ENCODE measurements at regions not wholly inside any gene's neighbourhood (a gene's known extent, or its start where the extent isn't known, plus 50 kb on each side); places are given as distances from the start of the nearest gene placed in this dataset.
"Not testable (repeated sequence)": the region's sequence is repeated elsewhere in the genome, so short reads cannot be mapped to it uniquely, and the experiment has no call there.

GRCh38 chr7:85805656-85806055 is 618.8 kb upstream of the SEMA3D start:
- DNase-seq (ENCODE audit: low read depth, low spot score): no peak
- H3K36me3 ChIP-seq (ENCODE audit: insufficient read depth, low read length): no peaks in the 10 kb centered on the region
- TF ChIP-seq EZH2 (IDR thresholded peaks at IDR 0.05): no peak
- no peak for TF ChIP-seq POLR2AphosphoS5 (IDR thresholded peaks at IDR 0.05; ENCODE audit: borderline replicate concordance, low read depth, low read length)
- no peak for TF ChIP-seq FOXP2 (optimal IDR thresholded peaks at IDR 0.05; ENCODE audit: control extremely low read depth, extremely low read length, insufficient read depth)
- H3K27ac ChIP-seq: no peak overlapping the region
- H3K9me3 ChIP-seq (ENCODE audit: low read depth, low read length): no peaks in the 10 kb centered on the region
- no peak overlapping the region for H3K4me3 ChIP-seq
- no peak overlapping the region for H3K9ac ChIP-seq (ENCODE audit: insufficient read length)

- TF ChIP-seq EZH2 (IDR thresholded peaks at IDR 0.05): no peak
- TF ChIP-seq FOXP2 (optimal IDR thresholded peaks at IDR 0.05; ENCODE audit: control extremely low read depth, extremely low read length, insufficient read depth): no peak
- TF ChIP-seq POLR2AphosphoS5 (IDR thresholded peaks at IDR 0.05; ENCODE audit: borderline replicate concordance, low read depth, low read length): no peak
- DNase-seq (ENCODE audit: low read depth, low spot score): no peak
- no peaks in the 10 kb centered on the region for H3K9me3 ChIP-seq (ENCODE audit: low read depth, low read length)
- H3K4me3 ChIP-seq: no peak overlapping the region
- no peak overlapping the region for H3K27ac ChIP-seq
- H3K36me3 ChIP-seq (ENCODE audit: insufficient read depth, low read length): no peaks in the 10 kb centered on the region
- H3K9ac ChIP-seq (ENCODE audit: insufficient read length): no peak overlapping the region
These were observed 618.4 kb upstream of the SEMA3D start for GRCh38 chr7:85805249-85805648.

GRCh38 chr7:85802211-85802610 is 615.4 kb upstream of the SEMA3D start:
- TF ChIP-seq FOXP2 (optimal IDR thresholded peaks at IDR 0.05; ENCODE audit: control extremely low read depth, extremely low read length, insufficient read depth) (no peak), POLR2AphosphoS5 (IDR thresholded peaks at IDR 0.05; ENCODE audit: borderline replicate concordance, low read depth, low read length) (no peak), EZH2 (IDR thresholded peaks at IDR 0.05) (no peak)
- Histone ChIP-seq H3K9me3 (ENCODE audit: low read depth, low read length) (no peaks in the 10 kb centered on the region), H3K36me3 (ENCODE audit: insufficient read depth, low read length) (no peaks in the 10 kb centered on the region), H3K4me3 (peak overlapping the region; percentile 23), H3K9ac (ENCODE audit: insufficient read length) (no peak overlapping the region), H3K27ac (peak overlapping the region; percentile 29)
- peak; percentile 55 for DNase-seq (ENCODE audit: low read depth, low spot score)

- DNase-seq (ENCODE audit: low read depth, low spot score): no peak
- TF ChIP-seq EZH2 (IDR thresholded peaks at IDR 0.05) (no peak), FOXP2 (optimal IDR thresholded peaks at IDR 0.05; ENCODE audit: control extremely low read depth, extremely low read length, insufficient read depth) (no peak), POLR2AphosphoS5 (IDR thresholded peaks at IDR 0.05; ENCODE audit: borderline replicate concordance, low read depth, low read length) (no peak)
- no peak overlapping the region for H3K27ac ChIP-seq
- no peaks in the 10 kb centered on the region for H3K36me3 ChIP-seq (ENCODE audit: insufficient read depth, low read length)
- H3K4me3 ChIP-seq: no peak overlapping the region
- H3K9ac ChIP-seq (ENCODE audit: insufficient read length): no peak overlapping the region
- no peaks in the 10 kb centered on the region for H3K9me3 ChIP-seq (ENCODE audit: low read depth, low read length)
These were observed 610.1 kb upstream of the SEMA3D start for GRCh38 chr7:85796956-85797355.

DNA sequence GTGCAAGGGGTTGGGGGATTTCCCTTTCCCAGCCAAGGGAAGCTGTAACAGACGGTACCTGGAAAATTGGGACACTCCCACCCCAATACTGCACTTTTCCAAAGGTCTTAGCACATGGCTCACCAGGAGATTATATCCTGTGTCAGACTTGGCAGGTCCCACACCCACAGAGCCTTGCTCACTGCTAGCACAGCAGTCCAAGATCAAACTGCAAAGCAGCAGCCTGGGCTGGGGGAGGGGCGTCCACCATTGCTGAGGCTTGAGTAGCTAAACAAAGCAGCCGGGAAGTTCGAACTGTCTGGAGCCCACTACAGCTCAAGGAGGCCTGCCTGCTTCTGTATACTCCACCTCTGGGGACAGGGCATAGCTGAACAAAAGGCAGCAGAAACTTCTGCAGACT is 604.2 kb upstream of the SEMA3D start:
- DNase-seq (ENCODE audit: low read depth, low spot score); H3K9ac ChIP-seq (ENCODE audit: insufficient read length); H3K9me3 ChIP-seq (ENCODE audit: low read depth, low read length); H3K27ac ChIP-seq; H3K36me3 ChIP-seq (ENCODE audit: insufficient read depth, low read length); H3K4me3 ChIP-seq: not testable (repeated sequence)

DNA sequence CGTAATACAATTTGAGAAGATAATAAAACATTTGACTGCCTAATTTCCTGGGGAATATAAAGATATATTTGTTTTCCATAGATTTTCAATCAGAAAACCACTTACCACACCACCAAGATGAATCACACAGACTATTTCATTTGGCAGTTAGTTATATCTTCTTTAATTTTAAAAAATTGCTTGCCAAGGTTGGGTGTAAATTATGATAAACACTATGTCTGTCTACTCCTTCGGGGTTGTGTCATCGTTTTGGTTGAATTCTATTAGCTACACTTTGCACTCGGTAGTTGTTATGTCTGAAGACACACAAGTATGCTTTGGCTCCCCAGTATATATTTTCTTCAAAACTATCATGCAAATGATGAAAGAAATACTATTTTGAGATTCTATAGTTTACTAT is 594.8 kb upstream of the SEMA3D start:
- 0 out of 2 replicates have a peak, but pooled peaks cover 3% of the 10 kb centered on the region for H3K9me3 ChIP-seq (ENCODE audit: low read depth, low read length)
- H3K27ac ChIP-seq: no peak overlapping the region
- TF ChIP-seq EZH2 (IDR thresholded peaks at IDR 0.05) (no peak), FOXP2 (optimal IDR thresholded peaks at IDR 0.05; ENCODE audit: control extremely low read depth, extremely low read length, insufficient read depth) (no peak), POLR2AphosphoS5 (IDR thresholded peaks at IDR 0.05; ENCODE audit: borderline replicate concordance, low read depth, low read length) (no peak)
- no peak overlapping the region for H3K9ac ChIP-seq (ENCODE audit: insufficient read length)
- no peaks in the 10 kb centered on the region for H3K36me3 ChIP-seq (ENCODE audit: insufficient read depth, low read length)
- DNase-seq (ENCODE audit: low read depth, low spot score): no peak
- H3K4me3 ChIP-seq: no peak overlapping the region

DNA sequence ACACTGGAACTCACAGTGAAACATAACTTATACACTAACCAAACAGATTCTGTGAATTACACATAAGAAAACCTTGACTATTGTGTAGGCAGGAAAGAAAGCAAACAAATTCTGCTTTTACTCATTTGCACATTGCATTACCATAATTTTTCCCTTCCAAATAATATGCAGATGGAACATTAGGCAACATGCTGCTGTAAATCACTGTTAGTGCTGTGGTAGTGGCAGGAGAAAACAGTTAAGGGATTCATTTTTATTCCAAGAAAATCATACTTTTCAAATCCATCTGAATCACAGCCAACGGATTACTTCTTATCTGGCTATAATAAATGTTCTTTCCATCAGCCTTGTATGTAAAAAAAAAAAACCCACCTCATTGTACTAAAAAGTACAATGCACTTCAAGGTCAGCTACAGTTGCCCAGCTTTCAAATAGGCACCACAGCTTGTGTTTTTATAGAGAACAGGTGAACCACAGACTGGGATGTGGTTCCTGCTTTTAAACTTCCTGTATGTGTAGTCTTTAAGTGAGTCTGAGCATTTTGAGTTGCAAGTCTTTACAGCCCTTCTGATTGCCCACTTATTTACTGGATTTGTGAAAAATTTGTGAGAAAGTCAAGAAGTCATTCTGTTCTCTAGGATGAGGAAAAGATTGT is 590.0 kb upstream of the SEMA3D start:
- Histone ChIP-seq H3K36me3 (ENCODE audit: insufficient read depth, low read length) (no peaks in the 10 kb centered on the region), H3K9me3 (ENCODE audit: low read depth, low read length) (no peaks in the 10 kb centered on the region), H3K4me3 (no peak overlapping the region), H3K27ac (no peak overlapping the region), H3K9ac (ENCODE audit: insufficient read length) (no peak overlapping the region)
- TF ChIP-seq FOXP2 (optimal IDR thresholded peaks at IDR 0.05; ENCODE audit: control extremely low read depth, extremely low read length, insufficient read depth) (no peak), POLR2AphosphoS5 (IDR thresholded peaks at IDR 0.05; ENCODE audit: borderline replicate concordance, low read depth, low read length) (no peak), EZH2 (IDR thresholded peaks at IDR 0.05) (no peak)
- no peak for DNase-seq (ENCODE audit: low read depth, low spot score)

- no peaks in the 10 kb centered on the region for H3K9me3 ChIP-seq (ENCODE audit: low read depth, low read length)
- TF ChIP-seq EZH2 (IDR thresholded peaks at IDR 0.05) (no peak), FOXP2 (optimal IDR thresholded peaks at IDR 0.05; ENCODE audit: control extremely low read depth, extremely low read length, insufficient read depth) (no peak), POLR2AphosphoS5 (IDR thresholded peaks at IDR 0.05; ENCODE audit: borderline replicate concordance, low read depth, low read length) (no peak)
- H3K27ac ChIP-seq: no peak overlapping the region
- H3K4me3 ChIP-seq: no peak overlapping the region
- H3K36me3 ChIP-seq (ENCODE audit: insufficient read depth, low read length): no peaks in the 10 kb centered on the region
- no peak overlapping the region for H3K9ac ChIP-seq (ENCODE audit: insufficient read length)
- DNase-seq (ENCODE audit: low read depth, low spot score): no peak
These were observed 588.6 kb upstream of the SEMA3D start for GRCh38 chr7:85775431-85775830.

- TF ChIP-seq EZH2 (IDR thresholded peaks at IDR 0.05) (no peak), POLR2AphosphoS5 (IDR thresholded peaks at IDR 0.05; ENCODE audit: borderline replicate concordance, low read depth, low read length) (no peak)
- H3K27ac ChIP-seq: no peak overlapping the region
- DNase-seq (ENCODE audit: low read depth, low spot score): no peak
- no peaks in the 10 kb centered on the region for H3K36me3 ChIP-seq (ENCODE audit: insufficient read depth, low read length)
- H3K9ac ChIP-seq (ENCODE audit: insufficient read length): no peak overlapping the region
- no peaks in the 10 kb centered on the region for H3K9me3 ChIP-seq (ENCODE audit: low read depth, low read length)
- H3K4me3 ChIP-seq: no peak overlapping the region
These were observed 588.1 kb upstream of the SEMA3D start for GRCh38 chr7:85774986-85775385.

Data from SK-N-MC (cell line).